ENCODE measurements at regions not wholly inside any gene's neighbourhood (a gene's known extent, or its start where the extent isn't known, plus 50 kb on each side); places are given as distances from the start of the nearest gene placed in this dataset.

- TF ChIP-seq CTCF (conservative IDR thresholded peaks at IDR 0.05; ENCODE audit: low read depth in 2 of 2) (no peak), EZH2phosphoT487 (IDR thresholded peaks at IDR 0.05; ENCODE audit: unreplicated experiment) (no peak), POLR2AphosphoS5 (IDR thresholded peaks at IDR 0.05; ENCODE audit: low read depth) (no peak), EZH2 (IDR thresholded peaks at IDR 0.05; ENCODE audit: low read depth, unreplicated experiment) (no peak), JUNB (IDR thresholded peaks at IDR 0.05; ENCODE audit: unreplicated experiment) (no peak), CREB1 (CRISPR knock-in tag; IDR thresholded peaks at IDR 0.05; ENCODE audit: low read depth) (no peak), REST (IDR thresholded peaks at IDR 0.05; ENCODE audit: unreplicated experiment) (no peak), ETS1 (IDR thresholded peaks at IDR 0.05) (no peak)
Measured at GRCh38 chr16:6157806-6158205, 1060.2 kb upstream of the EEF2KMT start.
